Occipital lobe (tissue), 1 donor: ENCODE measurements at regions not wholly inside any gene's neighbourhood (a gene's known extent, or its start where the extent isn't known, plus 50 kb on each side); places are given as distances from the start of the nearest gene placed in this dataset.

Experiments used
- DNase-seq: peaks from one replicate; lab custom pipeline; 2025; lab: John Stamatoyannopoulos, UW

DNA sequence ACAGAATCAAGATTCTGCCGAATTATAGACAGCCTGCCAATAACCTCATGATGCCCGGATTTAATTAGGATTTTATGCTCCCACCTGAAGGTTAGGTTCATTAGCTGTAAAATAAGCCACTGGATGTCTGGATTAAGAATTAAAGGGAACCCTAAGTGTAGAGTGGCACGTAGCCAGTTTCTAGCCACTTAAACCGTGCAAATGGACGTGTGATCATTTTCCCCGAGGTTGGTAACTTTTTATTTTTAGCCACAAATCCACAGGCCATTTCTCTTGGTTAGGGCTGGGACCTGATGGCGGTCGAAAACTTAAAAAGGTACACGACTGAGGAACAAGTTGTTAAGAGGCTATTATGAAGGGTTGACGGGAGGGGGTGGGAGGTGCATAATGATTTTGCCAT, 127.3 kb upstream of the TMPO start:
- DNase-seq, result no peak

GRCh38 chr12:98389593-98389992, 125.8 kb upstream of the TMPO start:
- no peak for DNase-seq

DNA sequence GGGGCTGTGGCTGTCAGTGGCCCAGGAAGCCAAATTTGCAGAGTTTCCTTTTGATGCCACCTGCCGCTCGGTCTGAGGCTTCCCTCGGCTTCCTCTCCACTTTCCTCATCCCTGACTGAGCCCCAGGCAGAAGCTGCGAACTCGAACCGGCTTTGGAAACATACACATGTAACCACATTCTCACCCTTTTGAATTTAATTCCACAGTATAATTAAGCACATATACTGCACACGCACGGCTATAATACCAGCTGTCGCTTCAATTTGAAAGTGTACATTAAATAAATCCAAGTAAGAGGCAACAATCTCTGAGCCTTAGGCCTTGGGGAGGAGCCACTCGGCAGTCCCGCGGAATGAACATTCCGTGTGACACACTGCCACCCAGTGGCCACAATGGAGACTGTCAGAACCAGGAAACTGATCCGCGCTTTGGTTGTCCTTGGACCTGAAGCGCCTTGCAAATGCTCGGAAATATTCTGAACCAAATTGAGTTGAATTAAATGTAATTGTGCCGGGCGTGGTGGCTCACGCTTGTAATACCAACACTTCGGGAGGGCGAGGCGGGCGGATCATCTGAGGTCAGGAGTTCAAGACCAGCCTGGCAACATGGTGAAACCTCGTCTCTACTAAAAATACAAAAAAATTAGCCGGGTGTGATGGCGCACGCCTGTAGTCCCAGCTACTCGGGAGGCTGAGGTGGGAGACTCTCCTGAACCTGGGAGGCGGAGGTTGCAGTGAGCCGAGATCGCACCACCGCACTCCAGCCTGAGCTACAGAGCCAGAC, 117.9 kb upstream of the TMPO start:
- peak; percentile 69 for DNase-seq

DNA sequence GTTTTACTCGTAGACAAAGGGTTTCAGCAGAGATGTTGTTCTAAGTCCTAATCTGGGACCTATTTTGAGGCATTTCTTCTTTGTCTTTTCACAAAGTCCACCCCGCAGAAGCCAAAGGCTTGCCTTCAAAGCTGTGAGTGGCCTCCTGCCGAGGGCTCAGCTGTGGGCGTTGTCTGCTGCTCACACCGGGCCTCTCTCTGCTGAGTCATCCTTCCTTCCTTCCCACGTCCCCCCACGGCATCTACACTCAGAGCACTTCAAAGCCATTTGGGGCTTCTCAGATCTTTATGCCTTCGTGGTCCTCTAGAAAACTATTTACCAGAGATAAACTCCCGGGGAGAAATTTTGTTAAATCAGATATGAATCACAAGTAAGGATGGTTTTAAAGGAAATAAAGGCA, 115.9 kb upstream of the TMPO start:
- peak; percentile 53 for DNase-seq

DNA sequence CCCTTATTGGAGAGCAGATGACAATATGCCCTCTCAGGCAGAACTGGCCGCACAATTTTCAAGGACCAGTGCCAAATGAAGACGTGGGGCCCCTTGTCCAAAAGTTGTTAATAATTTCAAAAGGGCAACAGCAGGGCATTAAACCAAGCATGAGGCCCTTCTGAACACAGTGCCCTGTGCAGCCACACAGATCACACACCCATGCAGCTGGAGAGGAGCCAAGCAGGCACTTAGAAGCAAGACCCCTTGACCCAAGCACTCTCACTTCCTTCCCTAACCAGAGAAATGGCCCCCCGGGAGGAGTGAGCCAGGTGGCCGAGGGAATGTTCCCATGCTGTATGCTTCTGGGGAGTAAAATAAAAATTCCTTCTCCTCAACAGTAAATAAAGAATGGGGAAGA, 114.0 kb upstream of the TMPO start:
- no peak for DNase-seq

- DNase-seq, result no peak
Observed at GRCh38 chr12:98402091-98402490, 113.3 kb upstream of the TMPO start.

DNA sequence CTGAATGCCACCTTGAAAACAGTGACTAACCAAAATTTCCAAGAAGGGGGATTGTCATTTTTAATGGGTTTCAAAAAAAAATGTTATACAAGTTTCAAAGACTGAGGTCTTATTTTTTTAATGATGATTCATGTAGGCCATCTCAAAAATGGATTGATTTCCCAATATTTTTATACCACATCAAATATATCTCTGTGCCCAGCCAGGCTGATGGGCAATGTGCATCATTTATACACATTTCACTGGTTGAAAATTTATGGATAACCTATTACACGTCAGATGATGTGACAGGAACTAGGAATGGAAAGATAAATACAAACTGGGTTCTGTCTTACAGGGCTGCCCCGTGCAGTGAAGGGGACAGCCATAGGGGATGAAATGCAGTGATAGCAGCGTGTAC, 112.7 kb upstream of the TMPO start:
- no peak for DNase-seq

GRCh38 chr12:98403385-98403784, 112.0 kb upstream of the TMPO start:
- no peak for DNase-seq

DNA sequence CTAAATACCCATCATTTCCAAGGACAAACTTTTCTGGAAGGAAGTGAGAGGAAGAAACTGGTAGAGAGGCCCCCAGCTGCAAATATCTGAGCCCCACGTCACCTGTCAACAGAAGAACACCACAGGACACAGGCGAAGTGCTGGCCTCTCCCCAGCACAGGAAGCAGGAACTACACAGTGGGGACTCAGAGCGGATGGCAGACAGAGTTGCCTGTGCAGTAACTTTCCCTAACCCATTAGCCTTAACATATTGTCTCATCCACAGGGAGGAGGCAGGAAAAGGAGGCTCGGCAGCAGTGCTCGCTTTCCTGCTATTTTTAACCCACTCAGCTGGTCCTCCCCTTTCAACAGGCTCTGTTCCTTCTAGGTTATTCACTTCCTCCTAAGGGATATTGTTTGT, 111.5 kb upstream of the TMPO start:
- DNase-seq, result no peak

DNA sequence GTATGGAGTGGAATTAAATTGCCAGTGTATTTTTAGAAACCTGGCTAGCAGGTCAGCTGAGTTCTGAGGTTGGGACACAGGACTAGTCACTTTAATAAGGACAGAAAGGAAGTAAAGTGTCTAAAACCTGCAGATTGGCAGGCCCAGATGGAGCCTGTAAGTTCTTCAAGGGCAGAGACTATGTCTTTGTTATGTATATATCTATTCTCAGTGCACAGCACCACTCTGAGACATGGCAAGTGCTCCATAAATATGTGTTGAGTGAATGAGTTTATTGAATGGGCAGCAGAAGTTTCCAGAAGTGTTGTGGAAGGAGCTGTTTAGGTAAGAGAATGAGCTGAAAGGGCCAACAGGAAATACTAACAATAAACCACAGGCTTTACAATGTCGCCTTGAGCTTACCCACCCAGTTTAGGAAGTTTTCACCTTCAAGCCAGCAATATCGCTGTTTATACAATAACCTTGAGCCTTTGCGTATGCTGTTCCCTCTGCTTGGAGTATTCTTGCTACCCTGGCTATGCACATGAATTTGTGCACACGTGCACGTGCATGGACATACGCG, 109.5 kb upstream of the TMPO start:
- no peak for DNase-seq

GRCh38 chr12:98406378-98406777, 109.0 kb upstream of the TMPO start:
- DNase-seq, result no peak

DNA sequence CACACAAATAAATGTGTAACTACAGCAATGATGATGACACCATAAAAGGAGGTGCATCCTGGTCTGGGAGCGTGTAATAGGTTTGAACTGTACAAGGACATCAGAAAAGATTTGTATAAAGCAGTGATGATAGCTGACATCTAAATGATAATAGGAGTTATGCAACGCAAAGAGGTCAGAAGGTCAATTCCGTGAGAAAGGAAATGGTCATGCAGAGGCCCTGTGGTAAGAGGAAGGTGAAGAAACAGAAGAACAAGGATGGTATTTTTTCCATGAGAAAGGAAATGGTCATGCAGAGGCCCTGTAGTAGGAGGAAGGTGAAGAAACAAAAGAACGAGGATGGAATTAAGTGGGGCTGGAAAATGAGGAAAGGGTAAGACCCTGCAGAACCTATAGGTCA, 106.7 kb upstream of the TMPO start:
- no peak for DNase-seq

- no peak for DNase-seq
Observed at GRCh38 chr12:98409548-98409947, 105.8 kb upstream of the TMPO start.

DNA sequence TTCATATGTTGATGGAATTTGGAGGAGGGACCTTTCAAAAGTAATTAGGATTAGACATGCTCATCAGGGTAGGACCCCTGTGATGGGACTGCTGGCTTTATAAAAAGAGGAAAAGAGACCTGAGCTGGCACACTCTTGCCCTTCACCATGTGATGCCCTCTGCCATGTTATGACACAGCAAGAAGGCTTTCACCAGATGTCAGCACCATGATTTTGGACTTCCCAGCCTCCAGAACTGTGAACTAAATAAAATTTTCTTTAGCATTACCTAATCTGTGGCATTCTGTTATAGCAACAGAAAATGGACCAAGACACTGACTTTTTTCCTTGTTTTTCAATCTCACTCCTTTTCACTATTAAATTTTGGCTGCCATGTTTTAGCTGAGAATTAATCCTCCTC, 105.0 kb upstream of the TMPO start:
- DNase-seq, result no peak

DNA sequence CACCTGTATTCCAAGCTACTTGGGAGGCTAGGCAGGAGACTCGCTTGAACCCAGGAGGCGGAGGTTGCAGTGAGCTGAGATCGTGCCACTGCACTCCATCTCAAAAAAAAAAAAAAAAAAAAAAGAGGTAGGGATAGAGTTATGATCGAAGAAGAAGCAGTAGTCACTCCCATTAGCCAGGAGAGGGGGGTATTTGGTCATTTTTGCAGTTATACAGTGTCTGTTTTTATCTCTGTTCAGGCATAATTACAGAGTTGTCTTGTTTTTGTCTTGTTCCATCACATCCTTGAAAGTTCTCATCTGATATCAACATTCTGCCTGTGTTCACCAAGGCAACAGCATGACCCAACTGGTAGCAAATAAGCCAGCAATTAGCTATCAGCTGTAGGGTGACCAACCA, 98.5 kb upstream of the TMPO start:
- DNase-seq, result no peak

- DNase-seq, result no peak
Observed at GRCh38 chr12:98417266-98417665, 98.1 kb upstream of the TMPO start.

DNA sequence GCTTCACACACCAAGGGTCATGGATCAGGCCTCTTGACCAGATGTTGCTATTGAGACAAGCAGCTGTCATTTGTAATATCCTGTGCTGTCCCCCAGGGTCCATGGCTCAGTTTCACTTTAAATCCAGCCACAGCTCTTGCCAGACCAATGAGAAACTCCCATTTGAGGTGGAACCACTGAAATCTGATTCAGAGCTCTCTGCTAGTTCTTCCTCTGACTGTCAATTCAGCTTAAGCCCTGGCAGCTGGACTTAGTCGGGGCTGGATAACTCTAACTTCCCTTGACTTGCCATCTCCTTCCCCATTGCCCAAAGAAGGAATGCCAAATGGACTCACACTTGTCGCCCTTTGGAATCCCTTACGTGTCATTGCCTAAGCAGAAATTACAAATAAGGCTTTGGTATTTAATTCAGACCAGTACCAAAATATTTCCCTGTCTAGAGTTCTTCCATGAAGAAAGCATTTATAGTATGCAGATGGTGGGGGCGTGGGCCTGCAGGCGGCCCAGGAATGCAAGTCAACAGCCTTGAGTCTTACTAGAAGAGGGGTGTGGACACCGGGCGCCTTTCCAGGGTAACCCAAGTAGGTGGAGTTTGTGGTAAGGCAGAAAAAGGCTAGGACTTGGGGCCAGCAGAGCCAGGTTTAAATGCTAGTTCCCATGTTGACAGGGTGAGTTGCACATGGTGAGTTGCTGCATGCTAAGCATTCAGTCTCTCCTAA, 96.9 kb upstream of the TMPO start:
- no peak for DNase-seq

GRCh38 chr12:98419081-98419794, 96.2 kb upstream of the TMPO start:
- no peak for DNase-seq

DNA sequence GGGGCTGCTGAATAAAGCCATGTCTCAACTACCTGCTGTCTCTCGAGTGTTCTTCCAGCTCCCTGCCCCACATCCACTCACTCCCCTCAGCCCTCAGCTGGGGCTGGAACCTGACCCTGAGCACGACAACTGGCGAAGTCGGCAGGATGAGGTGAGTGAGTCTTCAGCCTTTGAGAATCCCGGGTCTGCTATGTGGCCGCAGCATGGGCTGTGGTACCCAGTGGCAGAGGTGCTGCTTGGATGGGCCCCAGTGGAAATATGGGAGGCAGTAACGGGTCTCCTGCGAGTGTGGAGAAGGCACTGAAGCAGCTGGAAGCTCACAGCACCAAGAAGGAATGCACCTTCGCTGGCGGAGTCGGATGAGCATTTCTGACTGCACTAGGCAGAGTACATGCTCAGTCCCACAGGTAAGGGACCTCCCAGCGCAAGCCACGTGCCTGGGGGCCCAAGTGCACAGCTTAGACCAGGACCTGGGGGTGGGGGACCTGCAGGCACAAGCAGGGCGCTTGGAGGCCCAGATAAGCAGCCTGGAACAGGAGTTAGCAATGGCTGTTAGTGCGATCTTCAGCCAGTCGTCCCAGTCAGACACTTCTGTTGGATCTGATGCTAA, 95.5 kb upstream of the TMPO start:
- no peak for DNase-seq

GRCh38 chr12:98420461-98420860, 94.9 kb upstream of the TMPO start:
- no peak for DNase-seq

GRCh38 chr12:98421316-98421715, 94.1 kb upstream of the TMPO start:
- DNase-seq, result no peak

DNA sequence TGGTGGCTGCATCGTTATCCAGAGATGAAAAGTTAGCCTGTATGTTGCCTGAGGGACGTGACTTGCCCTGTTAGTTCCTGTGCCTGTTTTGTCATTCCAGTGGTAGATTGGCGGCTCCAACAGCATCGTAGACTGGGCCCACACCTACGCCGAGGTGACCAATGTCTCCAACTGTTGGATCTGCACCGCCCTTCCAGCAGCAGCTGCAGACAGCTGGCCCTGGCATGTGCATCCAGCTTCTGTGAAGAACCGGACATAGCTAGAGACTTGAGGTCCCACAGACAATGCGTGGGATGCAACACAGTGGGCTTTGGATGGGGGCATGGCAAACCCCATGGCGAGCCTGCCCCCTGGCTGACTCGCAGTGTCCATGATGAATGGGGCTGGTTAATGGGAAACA, 93.0 kb upstream of the TMPO start:
- no peak for DNase-seq
